PC-9 (cell line): ENCODE measurements at regions not wholly inside any gene's neighbourhood (a gene's known extent, or its start where the extent isn't known, plus 50 kb on each side); places are given as distances from the start of the nearest gene placed in this dataset.

Experiments
- BruUV-seq: library from RNA; stranded (reverse); fragments of 400-500 nt; replicated peaks from 2 replicates; lab custom pipeline; 2021; lab: Mats Ljungman, UMichigan
- CTCF ChIA-PET: fragments of 300-600 bp; sonication (Branson Sonifier 250); formaldehyde crosslinking; loops from one replicate; lab custom pipeline; 2022; ENCODE audit warnings: antibody characterized with exemption; lab: Charles Lee
- POLR2A ChIA-PET: fragments of 300-600 bp; sonication (Branson Sonifier 250); formaldehyde crosslinking; loops from one replicate; lab custom pipeline; 2022; ENCODE audit warnings: antibody characterized with exemption; ENCODE audit not compliant: unreplicated experiment; lab: Charles Lee
- DNase-seq, 2 experiments: peaks; one replicate each; pipeline versions ENCODE4 v3.0.0 to v3.0.0-alpha.2; 2015 to 2022; ENCODE audit warnings: mixed read lengths in 1 of 2
- H2AFZ ChIP-seq: fragments of 200-600 bp; sonication (generic); 2 replicates; pipeline ENCODE4 v1.8.1; 2017; ENCODE audit warnings: antibody characterized with exemption
- H3F3A ChIP-seq: fragments of 200-600 bp; sonication (generic); 2 replicates; pipeline ENCODE4 v1.8.1; 2017; ENCODE audit warnings: antibody characterized with exemption, mild to moderate bottlenecking, low read depth; ENCODE audit not compliant: insufficient read depth
- H3K27ac ChIP-seq: fragments of 200-600 bp; sonication (generic); 2 replicates; pipeline ENCODE4 v1.6.1; 2016; ENCODE audit warnings: mixed run types
- H3K27me3 ChIP-seq: fragments of 200-600 bp; sonication (generic); 2 replicates; pipeline ENCODE4 v1.6.1; 2016; ENCODE audit warnings: low read depth, mixed run types; ENCODE audit not compliant: insufficient read depth
- H3K36me3 ChIP-seq: fragments of 200-600 bp; sonication (generic); 2 replicates; pipeline ENCODE4 v1.6.1; 2016; ENCODE audit warnings: low read depth, mixed run types
- H3K4me1 ChIP-seq: fragments of 200-600 bp; sonication (generic); replicated peaks from 2 replicates; pipeline ENCODE4 v1.6.1; 2016; ENCODE audit warnings: mixed run types; ENCODE audit not compliant: insufficient read depth
- H3K4me2 ChIP-seq: fragments of 200-600 bp; sonication (generic); 2 replicates; pipeline ENCODE4 v1.6.1; 2017; ENCODE audit warnings: mixed run types
- H3K4me3 ChIP-seq: fragments of 200-600 bp; sonication (generic); 2 replicates; pipeline ENCODE4 v1.6.1; 2016; ENCODE audit warnings: mixed run types
- H3K79me2 ChIP-seq: fragments of 200-600 bp; sonication (generic); 2 replicates; pipeline ENCODE4 v1.6.1; 2017; ENCODE audit warnings: low read depth, mixed run types
- H3K9me2 ChIP-seq: fragments of 200-600 bp; sonication (generic); 2 replicates; pipeline ENCODE4 v1.8.1; 2017; ENCODE audit warnings: mild to moderate bottlenecking; ENCODE audit not compliant: insufficient read depth
- H3K9me3 ChIP-seq: fragments of 200-600 bp; sonication (generic); 2 replicates; pipeline ENCODE4 v1.8.1; 2016; ENCODE audit warnings: low read depth; ENCODE audit not compliant: insufficient read depth
- H4K20me1 ChIP-seq: fragments of 200-600 bp; sonication (generic); 2 replicates; pipeline ENCODE4 v1.8.1; 2017; ENCODE audit not compliant: insufficient read depth
- EZH2 ChIP-seq: fragments of 200-600 bp; sonication (generic); IDR thresholded peaks from 2 replicates; pipeline ENCODE4 v1.8.0; 2017; ENCODE audit warnings: antibody characterized with exemption, low read depth
- intact Hi-C: fragments of 100-400 bp; cut with micrococcal nuclease; formaldehyde crosslinking; loops from one replicate; pipeline ENCODE4 v1.10.0; 2022; ENCODE audit not compliant: unreplicated experiment
- TF ChIP-seq, protein P1 (sequence below): fragments of 200-600 bp; sonication (generic); conservative IDR thresholded peaks from 2 replicates; pipeline ENCODE4 v1.6.1; 2017; ENCODE audit warnings: mixed run types, antibody characterized with exemption, mild to moderate bottlenecking, moderate library complexity

GRCh38 chr10:84801156-84801555 is 472.8 kb downstream of the CCSER2 start:
- intact Hi-C loops = no loop called here
- Histone ChIP-seq H3K27me3 (peaks cover 3% of the 10 kb centered on the region; the same call in 1 of the 2 replicates), H3K4me1 (no peaks in the 10 kb centered on the region), H3F3A (no peaks in the 10 kb centered on the region), H3K4me2 (no peak overlapping the region), H3K9me2 (no peaks in the 10 kb centered on the region), H4K20me1 (no peaks in the 10 kb centered on the region), H3K9me3 (no peaks in the 10 kb centered on the region), H3K36me3 (no peaks in the 10 kb centered on the region), H2AFZ (no peak overlapping the region), H3K27ac (no peak overlapping the region), H3K79me2 (no peaks in the 10 kb centered on the region), H3K4me3 (no peak overlapping the region)
- BruUV-seq = no TSS peak
- ChIA-PET CTCF (no interaction called here), POLR2A (no interaction called here)
- TF ChIP-seq, protein P1, sequence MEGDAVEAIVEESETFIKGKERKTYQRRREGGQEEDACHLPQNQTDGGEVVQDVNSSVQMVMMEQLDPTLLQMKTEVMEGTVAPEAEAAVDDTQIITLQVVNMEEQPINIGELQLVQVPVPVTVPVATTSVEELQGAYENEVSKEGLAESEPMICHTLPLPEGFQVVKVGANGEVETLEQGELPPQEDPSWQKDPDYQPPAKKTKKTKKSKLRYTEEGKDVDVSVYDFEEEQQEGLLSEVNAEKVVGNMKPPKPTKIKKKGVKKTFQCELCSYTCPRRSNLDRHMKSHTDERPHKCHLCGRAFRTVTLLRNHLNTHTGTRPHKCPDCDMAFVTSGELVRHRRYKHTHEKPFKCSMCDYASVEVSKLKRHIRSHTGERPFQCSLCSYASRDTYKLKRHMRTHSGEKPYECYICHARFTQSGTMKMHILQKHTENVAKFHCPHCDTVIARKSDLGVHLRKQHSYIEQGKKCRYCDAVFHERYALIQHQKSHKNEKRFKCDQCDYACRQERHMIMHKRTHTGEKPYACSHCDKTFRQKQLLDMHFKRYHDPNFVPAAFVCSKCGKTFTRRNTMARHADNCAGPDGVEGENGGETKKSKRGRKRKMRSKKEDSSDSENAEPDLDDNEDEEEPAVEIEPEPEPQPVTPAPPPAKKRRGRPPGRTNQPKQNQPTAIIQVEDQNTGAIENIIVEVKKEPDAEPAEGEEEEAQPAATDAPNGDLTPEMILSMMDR = no peak
- no peak for DNase-seq

DNA sequence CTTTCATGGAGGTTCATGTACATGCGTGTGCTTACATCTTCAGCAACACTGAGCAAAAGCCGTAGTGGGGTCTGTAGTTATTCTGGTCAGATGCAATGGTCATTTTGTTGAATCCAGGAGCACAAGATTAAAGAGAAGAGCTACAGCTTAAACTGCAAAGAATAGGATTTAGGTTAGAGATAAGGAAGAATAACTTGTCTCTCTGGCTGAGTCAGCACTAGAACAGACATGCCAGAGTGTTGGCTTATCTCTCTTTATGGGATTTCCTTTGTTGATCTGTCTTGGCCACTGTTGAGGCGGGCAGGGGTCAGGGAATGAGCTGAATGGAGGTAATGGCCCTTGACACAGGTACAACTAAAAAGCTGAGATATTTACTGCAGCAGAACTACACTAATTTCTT is 473.5 kb downstream of the CCSER2 start:
- no peak for TF ChIP-seq EZH2
- TF ChIP-seq, protein P1 = no peak
- Histone ChIP-seq H3K9me2 (no peaks in the 10 kb centered on the region), H3K4me2 (no peak overlapping the region), H3K9me3 (no peaks in the 10 kb centered on the region), H3K4me3 (no peak overlapping the region), H4K20me1 (no peaks in the 10 kb centered on the region), H3K36me3 (no peaks in the 10 kb centered on the region), H3K4me1 (no peaks in the 10 kb centered on the region), H3K79me2 (no peaks in the 10 kb centered on the region), H3K27ac (no peak overlapping the region), H3F3A (no peaks in the 10 kb centered on the region), H3K27me3 (peaks cover 3% of the 10 kb centered on the region; the same call in 1 of the 2 replicates), H2AFZ (no peak overlapping the region)
- DNase-seq = no peak
- intact Hi-C loops = no loop called here
- POLR2A ChIA-PET = no interaction called here
- no TSS peak for BruUV-seq
- CTCF ChIA-PET = no interaction called here

GRCh38 chr10:84805149-84805548 is 476.8 kb downstream of the CCSER2 start:
- H2AFZ ChIP-seq = no peak overlapping the region
- CTCF ChIA-PET = no interaction called here
- intact Hi-C loops = no loop called here
- no peaks in the 10 kb centered on the region for H3K36me3 ChIP-seq
- no peaks in the 10 kb centered on the region for H3F3A ChIP-seq
- H3K79me2 ChIP-seq = no peaks in the 10 kb centered on the region
- H3K9me2 ChIP-seq = no peaks in the 10 kb centered on the region
- H3K4me3 ChIP-seq = no peak overlapping the region
- H3K27ac ChIP-seq = no peak overlapping the region
- no peak for DNase-seq
- no peaks in the 10 kb centered on the region for H4K20me1 ChIP-seq
- BruUV-seq = no TSS peak
- POLR2A ChIA-PET = no interaction called here
- no peaks in the 10 kb centered on the region for H3K4me1 ChIP-seq
- H3K27me3 ChIP-seq = no peaks in the 10 kb centered on the region
- H3K9me3 ChIP-seq = no peaks in the 10 kb centered on the region
- TF ChIP-seq, protein P1 = no peak
- no peak for TF ChIP-seq EZH2
- H3K4me2 ChIP-seq = no peak overlapping the region
